Ishikawa (cell line): ENCODE measurements at regions not wholly inside any gene's neighbourhood (a gene's known extent, or its start where the extent isn't known, plus 50 kb on each side); places are given as distances from the start of the nearest gene placed in this dataset.

Experiments
- CEBPB ChIP-seq: IDR thresholded peaks from 2 replicates; pipeline ENCODE4 v1.6.1; 2012
- CREB1 ChIP-seq: IDR thresholded peaks from 2 replicates; pipeline ENCODE4 v1.6.1; 2012; ENCODE audit warnings: low read depth
- EGR1 ChIP-seq: IDR thresholded peaks from 2 replicates; pipeline ENCODE4 v1.6.1; 2012
- EP300 ChIP-seq: IDR thresholded peaks from 2 replicates; pipeline ENCODE4 v1.6.1; 2012; ENCODE audit warnings: borderline replicate concordance
- FOXM1 ChIP-seq: IDR thresholded peaks from 2 replicates; pipeline ENCODE4 v1.6.1; 2012; ENCODE audit warnings: low read depth, borderline replicate concordance
- RAD21 ChIP-seq: IDR thresholded peaks from 2 replicates; pipeline ENCODE4 v1.6.1; 2012; ENCODE audit warnings: low read depth
- TAF1 ChIP-seq: IDR thresholded peaks from 2 replicates; pipeline ENCODE4 v1.6.1; 2012; ENCODE audit warnings: low read depth, mild to moderate bottlenecking
- TCF12 ChIP-seq: IDR thresholded peaks from 2 replicates; pipeline ENCODE4 v1.6.1; 2012; ENCODE audit warnings: low read depth
- ZBTB7A ChIP-seq: IDR thresholded peaks from 2 replicates; pipeline ENCODE4 v1.6.1; 2012; ENCODE audit warnings: low read depth
- TF ChIP-seq, protein P1 (sequence below): IDR thresholded peaks from 2 replicates; pipeline ENCODE4 v1.6.1; 2012

DNA sequence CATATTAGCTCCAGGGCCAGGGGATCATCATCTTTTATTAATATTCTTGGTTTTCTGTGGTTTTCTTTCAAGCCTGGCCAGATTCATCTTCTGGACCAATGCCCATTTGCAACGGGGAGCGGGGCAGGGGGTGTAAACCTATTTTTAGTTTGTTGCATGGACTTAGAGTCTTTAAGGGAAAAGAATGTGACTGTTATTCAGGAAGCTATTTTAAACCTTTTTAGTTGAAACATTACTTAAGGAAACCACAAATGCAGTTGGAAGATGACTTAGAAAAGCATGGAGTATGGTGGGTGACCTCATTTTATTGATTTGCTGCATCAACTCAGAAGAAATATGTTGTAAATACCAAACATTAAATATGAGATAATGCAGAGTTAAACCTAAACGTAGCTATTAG, 368.4 kb upstream of the E2F7 start:
- TF ChIP-seq FOXM1 = no peak
- no peak for TF ChIP-seq CEBPB
- TF ChIP-seq, protein P1, sequence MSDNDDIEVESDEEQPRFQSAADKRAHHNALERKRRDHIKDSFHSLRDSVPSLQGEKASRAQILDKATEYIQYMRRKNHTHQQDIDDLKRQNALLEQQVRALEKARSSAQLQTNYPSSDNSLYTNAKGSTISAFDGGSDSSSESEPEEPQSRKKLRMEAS = no peak
- TF ChIP-seq CREB1 = no peak
- no peak for TF ChIP-seq EGR1
- TF ChIP-seq RAD21 = no peak
- no peak for TF ChIP-seq ZBTB7A
- TF ChIP-seq EP300 = no peak
- TF ChIP-seq TCF12 = no peak
- no peak for TF ChIP-seq TAF1
